PC-9 (cell line): ENCODE measurements at regions not wholly inside any gene's neighbourhood (a gene's known extent, or its start where the extent isn't known, plus 50 kb on each side); places are given as distances from the start of the nearest gene placed in this dataset.

ENCODE experiments used
- EZH2 ChIP-seq: fragments of 200-600 bp; sonication (generic); IDR thresholded peaks from 2 replicates; pipeline ENCODE4 v1.8.0; 2017; ENCODE audit warnings: antibody characterized with exemption, low read depth
- TF ChIP-seq, protein P1 (sequence below): fragments of 200-600 bp; sonication (generic); conservative IDR thresholded peaks from 2 replicates; pipeline ENCODE4 v1.6.1; 2017; ENCODE audit warnings: mixed run types, antibody characterized with exemption, mild to moderate bottlenecking, moderate library complexity

- TF ChIP-seq, protein P1, sequence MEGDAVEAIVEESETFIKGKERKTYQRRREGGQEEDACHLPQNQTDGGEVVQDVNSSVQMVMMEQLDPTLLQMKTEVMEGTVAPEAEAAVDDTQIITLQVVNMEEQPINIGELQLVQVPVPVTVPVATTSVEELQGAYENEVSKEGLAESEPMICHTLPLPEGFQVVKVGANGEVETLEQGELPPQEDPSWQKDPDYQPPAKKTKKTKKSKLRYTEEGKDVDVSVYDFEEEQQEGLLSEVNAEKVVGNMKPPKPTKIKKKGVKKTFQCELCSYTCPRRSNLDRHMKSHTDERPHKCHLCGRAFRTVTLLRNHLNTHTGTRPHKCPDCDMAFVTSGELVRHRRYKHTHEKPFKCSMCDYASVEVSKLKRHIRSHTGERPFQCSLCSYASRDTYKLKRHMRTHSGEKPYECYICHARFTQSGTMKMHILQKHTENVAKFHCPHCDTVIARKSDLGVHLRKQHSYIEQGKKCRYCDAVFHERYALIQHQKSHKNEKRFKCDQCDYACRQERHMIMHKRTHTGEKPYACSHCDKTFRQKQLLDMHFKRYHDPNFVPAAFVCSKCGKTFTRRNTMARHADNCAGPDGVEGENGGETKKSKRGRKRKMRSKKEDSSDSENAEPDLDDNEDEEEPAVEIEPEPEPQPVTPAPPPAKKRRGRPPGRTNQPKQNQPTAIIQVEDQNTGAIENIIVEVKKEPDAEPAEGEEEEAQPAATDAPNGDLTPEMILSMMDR, result no peak
- TF ChIP-seq EZH2, result no peak
These were observed 893.0 kb downstream of the ROBO2 start for GRCh38 chr3:77932926-77933325.
